GM19025 (cell line): ENCODE measurements at regions not wholly inside any gene's neighbourhood (a gene's known extent, or its start where the extent isn't known, plus 50 kb on each side); places are given as distances from the start of the nearest gene placed in this dataset.
"Not testable (repeated sequence)": the region's sequence is repeated elsewhere in the genome, so short reads cannot be mapped to it uniquely, and the experiment has no call there.

Experiments used
- ATAC-seq: cut with Tn5 transposase; IDR thresholded peaks from one replicate; pipeline ENCODE4 v1.9.1; 2021; ENCODE audit warnings: mild to moderate bottlenecking, low read depth, moderate library complexity; ENCODE audit not compliant: unreplicated experiment

DNA sequence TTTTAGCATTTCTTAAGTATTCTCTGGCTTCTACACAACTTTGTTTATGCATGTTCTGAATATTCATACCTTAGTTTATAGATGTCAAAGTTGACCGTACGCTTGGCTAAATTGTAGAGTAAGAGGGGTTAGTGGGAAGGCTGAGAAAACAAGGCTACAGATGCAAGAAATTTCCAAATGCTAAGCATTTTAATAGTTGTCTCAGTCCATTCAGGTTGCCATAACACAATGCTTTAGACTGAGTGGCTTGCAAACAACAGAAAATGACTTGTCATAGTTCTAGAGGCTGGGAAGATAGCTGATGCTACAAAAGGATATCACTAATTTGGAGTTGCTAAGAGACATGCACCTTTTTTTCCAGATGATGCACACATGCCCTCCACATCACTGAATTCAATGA is 53.0 kb upstream of the C1QTNF3 start:
- not testable (repeated sequence) for ATAC-seq

DNA sequence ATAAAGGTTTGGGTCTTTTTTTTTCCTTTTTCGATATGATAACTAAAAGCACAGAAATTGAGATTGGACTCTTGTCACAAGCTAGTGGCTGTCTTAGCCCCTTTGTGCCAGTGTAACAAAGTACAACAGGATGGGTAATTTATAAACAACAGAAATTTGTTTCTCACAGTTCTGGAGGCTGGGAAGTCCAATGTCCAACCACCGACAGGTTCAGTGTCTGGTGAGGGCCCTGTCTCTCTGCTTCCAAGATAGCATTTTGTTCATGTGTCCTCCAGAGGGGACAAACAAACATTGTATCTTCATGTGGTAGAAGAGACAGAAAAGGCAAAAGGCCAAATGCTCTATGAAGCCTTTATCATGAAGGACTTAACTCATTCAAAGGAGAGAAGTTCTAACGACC is 56.9 kb upstream of the C1QTNF3 start:
- ATAC-seq, result not testable (repeated sequence)

DNA sequence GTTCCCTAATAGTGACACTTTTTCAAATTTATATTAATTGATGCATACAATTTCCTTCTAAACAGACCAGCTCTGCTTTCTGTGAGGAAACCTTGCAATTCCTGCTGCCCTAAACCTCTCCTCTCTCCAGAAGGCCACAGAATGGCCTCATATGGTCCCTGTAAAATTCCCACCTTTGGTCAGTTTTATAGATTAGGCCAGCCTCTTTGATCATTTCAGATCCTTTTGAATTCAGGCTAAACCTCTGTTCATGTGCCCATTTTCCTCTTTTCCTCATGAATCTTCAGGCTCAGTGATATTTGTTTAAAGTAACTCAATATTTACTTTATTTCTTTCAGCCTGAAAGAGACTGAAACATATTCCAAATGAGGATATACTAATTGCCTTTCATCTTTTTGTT is 58.6 kb upstream of the C1QTNF3 start:
- not testable (repeated sequence) for ATAC-seq

DNA sequence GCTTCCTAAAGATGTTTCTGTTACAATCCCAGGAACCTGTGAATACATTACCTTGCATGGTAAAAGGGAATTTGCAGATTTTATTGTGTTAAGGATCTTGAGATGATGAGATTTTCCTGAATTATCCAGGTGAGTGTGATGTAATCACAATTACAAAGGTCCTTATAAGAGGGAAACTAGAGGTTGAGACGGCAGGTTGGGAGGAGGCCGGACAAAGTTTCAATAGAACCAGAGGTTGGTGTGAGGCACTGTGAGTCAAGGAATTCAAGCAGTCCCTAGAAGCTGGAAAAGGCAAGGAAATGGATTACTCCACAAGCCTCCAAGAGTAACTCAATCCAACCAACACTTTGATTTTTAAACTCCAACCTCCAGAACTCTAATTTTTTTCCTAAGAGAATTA is 65.9 kb upstream of the C1QTNF3 start:
- ATAC-seq, result not testable (repeated sequence)

DNA sequence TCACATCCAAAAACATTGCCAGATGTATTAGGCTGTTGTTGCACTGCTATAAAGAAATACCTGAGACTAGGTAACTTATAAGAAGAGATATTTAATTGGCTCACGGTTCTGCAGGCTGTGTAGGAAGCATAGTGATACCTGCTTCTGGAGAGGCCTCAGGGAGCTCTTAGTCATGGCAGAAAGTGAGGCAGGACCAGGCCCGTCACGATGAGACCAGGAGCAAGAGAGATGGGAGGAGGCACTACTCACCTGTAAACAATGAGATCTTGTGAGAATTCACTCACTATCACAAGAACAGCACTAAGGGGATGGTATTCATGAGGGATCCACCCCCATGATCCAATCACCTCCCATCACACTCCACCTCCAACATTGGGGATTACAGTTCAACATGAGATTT is 81.3 kb upstream of the C1QTNF3 start:
- ATAC-seq, result not testable (repeated sequence)

DNA sequence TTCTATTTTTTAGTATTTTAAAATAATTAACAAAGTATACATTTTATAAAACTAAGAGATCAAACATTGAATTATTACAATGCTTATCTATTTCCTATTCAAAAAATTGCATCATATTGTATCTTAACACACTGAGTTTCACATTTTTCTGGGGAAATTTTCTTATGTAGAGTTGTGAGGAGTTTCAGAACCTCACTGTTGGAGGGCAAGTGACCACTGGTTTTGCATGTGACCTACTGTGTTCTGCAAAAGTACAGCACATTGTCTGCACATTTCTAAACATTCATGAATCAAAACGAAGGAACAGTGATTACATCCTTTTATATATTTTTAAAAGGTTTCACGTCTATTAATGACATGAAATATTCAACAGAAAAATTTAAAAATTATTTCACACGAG is 82.3 kb upstream of the C1QTNF3 start:
- ATAC-seq, result peak; percentile 91

DNA sequence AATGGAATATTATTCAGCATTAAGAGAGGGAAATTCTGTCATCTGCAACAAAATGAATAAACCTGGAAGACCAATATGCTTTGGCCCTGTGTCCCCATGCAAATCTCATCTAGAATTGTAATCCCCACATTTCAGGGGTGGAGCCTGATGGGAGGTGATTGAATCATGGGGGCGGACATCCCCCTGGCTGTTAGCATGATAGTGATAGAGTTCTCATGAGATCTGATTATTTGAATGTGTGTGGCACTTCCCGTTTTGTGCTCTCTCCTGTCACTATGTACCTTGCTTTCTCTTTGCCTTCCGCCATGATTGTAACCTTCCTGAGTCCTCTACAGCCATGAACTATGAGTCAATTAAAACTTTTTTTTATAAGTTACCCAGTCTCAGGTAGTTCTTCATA is 83.7 kb upstream of the C1QTNF3 start:
- not testable (repeated sequence) for ATAC-seq

DNA sequence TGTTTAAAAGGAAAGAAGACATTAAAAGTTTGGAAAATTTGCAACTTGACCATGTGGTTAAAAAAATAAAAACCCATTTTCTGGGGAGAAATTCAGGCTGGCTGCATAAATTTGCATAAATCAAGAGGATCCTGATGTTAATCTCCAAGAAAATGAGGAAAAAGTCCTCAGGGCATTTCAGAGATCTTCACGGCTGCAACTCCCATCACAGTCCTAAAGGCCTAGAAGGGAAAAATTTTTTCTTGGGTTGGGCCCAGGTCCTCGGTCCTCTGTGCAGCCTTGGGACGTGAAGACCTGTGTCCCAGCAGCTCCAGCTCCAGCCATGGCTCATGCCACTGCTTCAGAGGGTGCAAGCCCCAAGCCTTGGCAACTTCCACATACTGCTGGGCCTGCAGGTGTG is 84.8 kb upstream of the C1QTNF3 start:
- not testable (repeated sequence) for ATAC-seq

DNA sequence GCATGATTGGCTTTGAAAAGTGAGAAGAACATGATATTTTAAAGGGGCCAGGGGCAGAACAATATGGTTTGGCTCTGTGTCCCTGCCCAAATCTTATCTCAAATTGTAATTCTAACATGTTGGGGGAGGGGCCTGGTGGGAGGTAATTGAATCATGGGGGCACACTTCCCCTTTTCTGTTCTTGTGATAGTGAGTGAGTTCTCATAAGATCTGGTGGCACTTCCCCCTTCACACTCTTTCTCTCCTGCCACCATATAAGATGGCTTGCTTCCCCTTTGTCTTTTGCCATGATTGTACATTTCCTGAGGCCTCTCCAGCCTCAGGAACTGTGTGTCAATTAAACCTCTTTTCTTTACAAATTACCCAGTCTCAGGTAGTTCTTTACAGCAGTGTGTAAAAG is 85.9 kb upstream of the C1QTNF3 start:
- ATAC-seq, result not testable (repeated sequence)

DNA sequence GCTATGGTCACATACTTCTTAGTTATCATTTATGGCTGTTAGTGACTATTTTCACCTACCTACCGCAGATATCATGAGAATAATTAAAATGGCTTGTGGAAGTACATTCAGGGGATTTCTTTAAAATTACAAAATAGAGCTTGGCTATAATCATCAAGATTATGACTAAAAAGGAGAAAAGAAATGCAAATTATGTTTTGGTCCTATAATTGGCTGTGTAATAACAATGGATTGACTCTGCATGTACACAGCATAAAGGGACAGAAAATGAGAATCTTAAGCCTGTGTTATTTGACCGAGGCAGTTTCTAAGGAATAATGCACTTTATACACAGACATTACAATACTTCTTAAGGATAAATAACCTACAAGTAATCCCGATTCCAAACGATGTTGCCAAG is 112.0 kb upstream of the C1QTNF3 start:
- not testable (repeated sequence) for ATAC-seq

DNA sequence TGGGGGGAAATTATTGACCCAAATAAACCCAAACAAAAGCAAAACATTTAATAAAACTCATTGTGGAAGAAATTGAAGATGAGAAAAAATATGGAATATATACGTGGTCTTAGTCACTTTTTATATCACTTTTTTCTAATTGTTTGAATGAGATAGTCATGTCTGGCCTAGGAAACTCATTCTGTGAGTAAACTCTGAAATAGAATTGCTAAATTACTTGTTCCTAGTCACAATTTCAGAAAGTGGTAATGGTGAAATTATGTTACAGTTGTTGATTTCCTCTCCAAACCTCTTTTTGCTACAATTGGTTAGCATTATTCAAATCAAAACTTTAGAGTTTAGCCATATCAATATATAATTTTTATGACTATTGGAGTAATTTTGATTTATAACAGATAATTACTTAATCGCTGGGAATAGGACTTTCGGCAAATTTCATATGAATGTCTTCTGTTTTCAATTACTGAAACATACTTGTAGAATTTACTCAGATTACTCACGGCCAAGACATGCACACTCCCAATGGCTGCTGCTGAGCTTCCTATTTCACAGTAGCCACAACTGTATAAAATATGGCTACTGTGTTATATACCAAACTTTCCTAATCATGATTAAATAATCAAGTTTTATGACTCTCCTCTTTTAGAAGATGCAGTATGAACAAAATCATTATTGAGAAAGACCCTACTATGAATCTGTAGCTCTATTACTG is 113.8 kb upstream of the C1QTNF3 start:
- not testable (repeated sequence) for ATAC-seq

DNA sequence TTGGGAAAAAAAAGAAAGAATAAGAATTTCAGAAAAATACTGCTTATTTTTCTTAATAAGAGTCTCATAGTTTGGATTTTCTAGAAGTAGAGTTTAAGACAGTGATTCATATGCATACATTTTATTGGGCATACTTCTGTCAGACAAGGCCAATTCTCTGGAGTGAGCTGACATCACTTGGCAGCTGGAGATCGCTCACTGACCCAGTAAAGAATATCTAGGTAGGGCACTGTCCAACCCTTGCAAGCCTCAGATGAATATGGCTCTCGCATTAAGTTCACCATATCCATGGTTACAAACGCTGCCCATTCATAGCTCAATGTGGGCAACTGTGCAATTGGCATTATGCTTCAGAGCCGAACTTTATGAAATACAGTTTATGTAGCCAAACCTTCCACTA is 117.9 kb upstream of the C1QTNF3 start:
- not testable (repeated sequence) for ATAC-seq

DNA sequence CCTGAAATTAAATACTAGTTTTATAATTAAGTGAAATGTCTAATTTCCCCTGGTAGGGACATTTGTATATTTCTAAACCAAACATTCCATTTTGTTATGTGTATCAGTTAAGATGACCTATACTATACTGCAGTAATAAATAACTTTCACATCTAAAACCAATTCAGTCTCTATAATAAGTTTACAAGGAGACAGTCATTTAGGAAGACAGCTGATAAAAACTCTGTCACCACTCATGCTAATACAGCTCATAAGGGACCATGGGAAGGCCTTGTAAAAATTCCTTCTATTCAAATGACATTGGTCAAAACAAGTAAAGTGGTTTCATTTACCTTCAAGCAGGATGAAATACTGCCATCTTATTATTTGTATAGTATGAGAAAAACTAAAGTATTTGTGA is 128.4 kb upstream of the C1QTNF3 start:
- not testable (repeated sequence) for ATAC-seq

DNA sequence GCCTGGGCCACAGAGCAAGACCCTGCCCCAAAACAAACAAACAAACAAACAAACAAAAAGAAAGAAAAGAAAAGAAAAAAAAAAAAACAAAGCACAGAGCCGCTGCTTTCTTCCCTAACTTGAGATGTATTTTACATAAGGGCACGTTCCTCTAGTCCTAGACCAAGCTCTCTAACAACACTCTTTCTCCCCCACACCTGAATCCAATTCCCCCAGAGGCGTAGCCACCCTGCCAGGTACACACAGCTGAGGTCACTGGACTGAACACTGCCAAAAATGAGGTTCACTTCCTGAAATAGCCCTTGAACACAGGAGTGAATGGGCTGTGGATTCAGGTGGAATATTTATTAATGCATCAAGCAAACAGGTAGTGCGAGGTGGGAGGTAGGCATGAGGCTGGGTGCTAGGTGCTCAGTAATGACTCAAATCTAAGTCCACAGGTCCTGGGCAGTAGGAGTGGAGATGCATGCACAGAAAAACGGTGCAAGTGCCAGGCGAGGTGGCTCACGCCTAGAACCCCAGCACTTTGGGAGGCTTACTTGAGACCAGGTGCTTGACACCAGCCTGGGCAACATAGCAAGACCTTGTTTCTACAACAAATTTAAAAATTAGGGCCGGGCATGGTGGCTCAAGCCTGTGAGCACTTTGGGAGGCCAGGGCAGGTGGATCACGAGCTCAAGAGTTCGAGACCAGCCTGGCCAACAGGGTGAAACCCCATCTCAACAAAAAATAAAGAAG is 136.6 kb upstream of the C1QTNF3 start:
- ATAC-seq, result not testable (repeated sequence)

DNA sequence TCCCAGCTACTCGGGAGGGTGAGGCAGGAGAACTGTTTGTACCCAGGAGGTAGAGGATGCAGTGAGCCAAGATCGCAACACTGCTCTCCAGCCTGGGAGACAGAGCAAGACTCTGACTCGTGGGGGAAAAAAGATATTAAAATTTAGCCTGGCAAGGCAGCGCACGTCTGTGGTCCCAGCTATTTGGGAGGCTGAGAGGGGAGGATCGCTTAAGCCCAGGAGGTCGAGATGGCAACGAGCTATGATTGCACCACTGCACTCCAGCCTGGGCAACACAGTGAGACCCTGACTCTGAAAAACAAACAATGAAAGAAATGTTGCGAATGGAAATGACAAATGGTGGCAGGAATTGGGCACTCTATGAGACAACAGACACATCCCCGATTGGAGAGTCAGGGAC is 137.2 kb upstream of the C1QTNF3 start:
- not testable (repeated sequence) for ATAC-seq

DNA sequence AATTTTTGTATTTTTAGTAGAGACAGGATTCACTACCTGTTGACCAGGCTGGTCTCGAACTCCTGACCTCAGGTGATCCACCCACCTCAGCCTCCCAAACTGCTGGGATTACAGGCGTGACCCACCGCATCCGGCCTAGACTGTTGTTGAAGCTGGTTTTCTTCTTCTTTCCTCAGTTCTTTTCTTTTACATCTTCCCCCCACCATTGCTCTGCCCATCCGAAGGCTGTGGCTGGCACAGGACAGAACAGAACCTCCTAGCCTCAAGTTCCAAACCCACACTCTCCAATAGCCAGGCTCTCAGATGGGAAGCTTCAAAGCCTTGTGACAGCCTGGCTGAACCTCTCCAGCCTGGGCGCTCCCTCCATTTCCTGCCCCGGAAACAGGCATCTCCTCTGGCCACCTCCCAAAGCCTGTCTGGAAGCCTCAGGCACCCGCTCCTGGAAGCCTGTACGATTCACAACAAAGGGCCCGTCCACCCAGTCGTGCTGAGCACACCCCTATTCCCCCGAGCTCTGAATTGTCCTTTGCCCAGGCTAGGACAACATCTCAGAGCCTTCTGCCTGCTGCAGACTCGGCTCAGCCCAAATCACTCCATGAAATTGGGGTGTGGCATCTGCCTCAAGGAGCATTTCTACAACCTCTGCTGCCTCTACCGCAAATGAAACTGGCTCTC is 138.1 kb upstream of the C1QTNF3 start:
- not testable (repeated sequence) for ATAC-seq

DNA sequence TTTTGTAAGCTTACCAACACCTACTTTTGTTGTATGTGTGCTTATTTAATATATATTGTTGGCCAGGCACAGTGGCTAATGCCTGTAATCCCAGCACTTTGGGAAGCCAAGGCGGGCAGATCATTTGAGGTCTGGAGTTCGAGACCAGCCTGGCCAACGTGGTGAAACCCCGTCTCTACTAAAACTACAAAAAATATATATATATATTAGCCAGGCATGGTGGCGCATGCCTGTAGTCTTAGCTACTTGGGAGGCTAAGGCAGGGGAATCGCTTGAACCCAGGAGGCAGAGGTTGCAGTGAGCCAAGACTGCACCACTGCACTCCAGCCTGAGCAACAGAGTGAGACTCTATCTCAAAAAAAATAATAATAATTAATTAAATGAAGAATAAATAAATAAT is 142.0 kb upstream of the C1QTNF3 start:
- ATAC-seq, result not testable (repeated sequence)

DNA sequence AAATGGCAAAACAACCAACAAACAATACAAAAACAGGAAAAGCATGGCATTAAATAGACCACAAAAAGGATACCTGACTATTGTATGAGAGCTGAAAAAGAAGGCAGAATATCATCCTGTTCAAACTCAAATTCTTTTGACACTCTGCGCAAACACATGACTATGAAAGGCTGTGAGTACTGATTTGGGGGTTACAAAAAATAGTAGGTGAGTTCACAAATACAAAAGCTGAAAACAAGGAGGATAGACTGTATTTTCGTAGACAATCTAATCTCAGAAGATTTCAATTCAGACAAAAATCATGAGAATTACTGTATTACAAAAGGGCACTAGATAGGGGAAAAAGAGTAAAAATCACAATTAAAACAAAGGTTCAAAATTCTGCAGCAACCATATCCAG is 142.6 kb upstream of the C1QTNF3 start:
- not testable (repeated sequence) for ATAC-seq

DNA sequence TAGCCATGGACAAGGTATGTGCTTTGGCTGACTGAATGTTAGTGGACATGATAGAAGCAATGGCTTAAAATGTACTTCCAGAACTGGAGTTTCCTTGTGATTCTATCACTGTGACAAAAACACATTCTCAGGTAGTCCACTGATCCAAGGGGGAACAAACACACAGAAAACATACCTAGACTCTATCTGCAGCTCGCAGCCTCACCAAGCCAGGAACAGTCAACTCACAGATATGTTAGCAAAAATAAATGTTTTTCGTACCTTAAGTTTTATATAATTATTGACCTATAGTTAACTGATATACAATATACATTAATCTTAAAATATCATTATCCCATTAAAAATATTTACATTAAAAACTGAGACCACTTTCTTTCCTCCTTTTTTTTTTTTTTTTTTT is 143.1 kb upstream of the C1QTNF3 start:
- not testable (repeated sequence) for ATAC-seq

DNA sequence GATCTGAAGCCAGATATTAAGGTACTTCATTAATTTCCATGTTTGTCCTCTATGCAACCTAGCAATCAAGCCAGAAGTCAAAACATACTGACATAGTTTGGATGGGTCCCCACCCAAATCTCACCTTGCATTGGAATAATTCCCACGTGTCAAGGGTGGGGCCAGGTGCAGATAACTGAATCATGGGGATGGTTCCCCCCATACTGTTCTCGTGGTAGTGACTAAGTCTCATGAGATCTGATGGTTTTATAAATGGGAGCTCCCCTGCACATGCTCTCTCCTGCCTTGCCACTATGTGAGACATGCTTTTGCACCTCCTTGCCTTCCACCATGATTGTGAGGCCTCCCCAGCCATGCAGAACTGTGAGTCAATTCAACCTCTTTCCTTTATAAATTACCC is 143.9 kb upstream of the C1QTNF3 start:
- ATAC-seq, result not testable (repeated sequence)

DNA sequence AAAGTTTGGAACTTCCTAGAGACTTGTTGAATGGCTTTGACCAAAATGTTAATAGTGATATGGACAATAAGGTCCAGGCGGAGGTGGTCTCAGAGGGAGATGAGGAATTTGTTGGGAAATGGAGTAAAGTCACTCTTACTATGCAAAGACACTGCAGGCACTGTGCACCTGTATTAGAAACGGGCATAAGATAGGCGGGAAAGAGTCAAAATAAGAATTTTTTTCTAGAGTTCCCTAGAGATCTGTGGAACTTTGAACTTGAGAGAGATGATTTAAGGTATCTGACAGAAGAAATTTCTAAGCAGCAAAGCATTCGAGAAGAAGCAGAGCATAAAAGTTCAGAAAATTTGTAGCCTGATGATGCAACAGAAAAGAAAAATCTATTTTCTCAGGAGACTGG is 144.4 kb upstream of the C1QTNF3 start:
- ATAC-seq, result not testable (repeated sequence)
